Retinal pigment epithelial cell (primary cell): ENCODE measurements at regions not wholly inside any gene's neighbourhood (a gene's known extent, or its start where the extent isn't known, plus 50 kb on each side); places are given as distances from the start of the nearest gene placed in this dataset.

Experiments used
- DNase-seq: peaks from one replicate; pipeline ENCODE4 v3.0.0-alpha.2; 2010; ENCODE audit warnings: low read depth
- H3K4me3 ChIP-seq: 2 replicates; pipeline ENCODE4 v1.5.1; 2011; ENCODE audit warnings: mild to moderate bottlenecking, low read length, control low read depth, moderate library complexity
- CTCF ChIP-seq: conservative IDR thresholded peaks from 2 replicates; pipeline ENCODE4 v1.5.1; 2011; ENCODE audit warnings: low read depth, low read length, control low read depth, inconsistent platforms

GRCh38 chr6:132072831-132073230 is 121.7 kb upstream of the CCN2 start:
- DNase-seq, result no peak
- no peak overlapping the region for H3K4me3 ChIP-seq
- TF ChIP-seq CTCF, result no peak

DNA sequence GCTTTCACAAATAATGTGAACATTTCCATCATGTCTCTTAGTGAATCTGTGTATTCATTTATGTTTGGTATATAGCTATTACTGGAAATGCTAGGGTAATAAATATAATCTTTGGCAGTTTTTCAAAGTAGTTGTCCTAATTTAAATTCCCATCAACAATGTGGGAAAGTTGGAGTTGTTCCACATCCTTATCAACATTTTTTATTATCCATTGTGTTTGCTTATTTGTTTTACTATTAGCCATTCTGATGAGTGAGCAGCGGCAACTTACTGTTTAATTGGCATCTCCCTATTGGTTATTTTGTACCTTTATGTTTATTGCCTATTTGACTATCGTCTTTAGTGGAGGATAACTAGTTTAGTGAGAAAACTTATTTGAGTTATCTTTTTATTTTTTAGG is 121.1 kb upstream of the CCN2 start:
- DNase-seq, result no peak
- no peak for TF ChIP-seq CTCF
- no peak overlapping the region for H3K4me3 ChIP-seq

- H3K4me3 ChIP-seq, result no peak overlapping the region
- DNase-seq, result no peak
- TF ChIP-seq CTCF, result no peak
These were observed 119.2 kb upstream of the CCN2 start for GRCh38 chr6:132070356-132070755.

GRCh38 chr6:132068766-132069165 is 117.6 kb upstream of the CCN2 start:
- TF ChIP-seq CTCF, result no peak
- DNase-seq, result no peak
- no peak overlapping the region for H3K4me3 ChIP-seq

GRCh38 chr6:132067286-132067685 is 116.1 kb upstream of the CCN2 start:
- DNase-seq, result no peak

DNA sequence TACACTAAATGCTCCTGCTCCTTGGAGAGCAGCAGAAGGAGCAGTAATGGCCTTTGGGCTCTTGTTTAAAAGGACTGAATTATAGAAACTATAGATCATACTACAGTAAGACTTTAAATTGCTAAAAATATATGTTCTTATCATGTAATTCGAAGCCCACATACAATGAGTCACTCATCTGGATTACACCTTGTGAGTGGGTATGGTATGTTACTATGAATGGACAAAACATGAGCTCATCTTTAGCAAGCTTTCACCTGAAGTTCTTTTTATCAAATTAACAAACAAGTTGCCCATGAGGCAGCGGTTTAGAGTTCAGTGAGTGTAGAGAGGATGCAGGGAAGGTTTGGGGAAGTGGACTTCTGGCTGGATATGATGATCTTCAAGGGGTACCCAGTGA is 114.4 kb upstream of the CCN2 start:
- no peak for TF ChIP-seq CTCF
- no peak overlapping the region for H3K4me3 ChIP-seq
- DNase-seq, result no peak

More at GRCh38 chr6:132067286-132067685, 116.1 kb upstream of the CCN2 start:
- no peak for TF ChIP-seq CTCF
- H3K4me3 ChIP-seq, result no peak overlapping the region

DNA sequence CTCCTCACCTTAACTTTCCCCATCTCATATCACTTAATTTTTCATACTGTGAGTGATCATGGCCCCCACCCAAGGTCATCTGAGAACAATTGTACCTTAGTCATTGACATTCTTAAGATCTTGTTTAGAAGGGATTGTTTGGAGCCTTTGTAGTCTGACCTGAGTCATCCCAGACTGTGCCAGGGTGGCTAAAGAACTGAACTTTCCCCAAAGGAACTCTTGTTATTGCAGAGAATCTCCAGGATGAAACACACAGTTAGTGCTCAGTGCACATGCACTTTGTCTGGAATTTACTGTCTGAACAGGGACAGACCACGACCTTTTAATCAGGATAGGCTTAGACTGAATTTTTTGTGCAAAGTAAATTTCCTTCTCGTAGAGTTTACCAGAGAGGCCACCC is 112.6 kb upstream of the CCN2 start:
- peak; percentile 90 for DNase-seq
- no peak overlapping the region for H3K4me3 ChIP-seq
- no peak for TF ChIP-seq CTCF
